SW480 (cell line): ENCODE measurements at regions not wholly inside any gene's neighbourhood (a gene's known extent, or its start where the extent isn't known, plus 50 kb on each side); places are given as distances from the start of the nearest gene placed in this dataset.
"Not testable (repeated sequence)": the region's sequence is repeated elsewhere in the genome, so short reads cannot be mapped to it uniquely, and the experiment has no call there.

Source experiments
- DNase-seq: peaks from one replicate; pipeline ENCODE4 v3.0.0-alpha.2; 2016; ENCODE audit warnings: low spot score

DNA sequence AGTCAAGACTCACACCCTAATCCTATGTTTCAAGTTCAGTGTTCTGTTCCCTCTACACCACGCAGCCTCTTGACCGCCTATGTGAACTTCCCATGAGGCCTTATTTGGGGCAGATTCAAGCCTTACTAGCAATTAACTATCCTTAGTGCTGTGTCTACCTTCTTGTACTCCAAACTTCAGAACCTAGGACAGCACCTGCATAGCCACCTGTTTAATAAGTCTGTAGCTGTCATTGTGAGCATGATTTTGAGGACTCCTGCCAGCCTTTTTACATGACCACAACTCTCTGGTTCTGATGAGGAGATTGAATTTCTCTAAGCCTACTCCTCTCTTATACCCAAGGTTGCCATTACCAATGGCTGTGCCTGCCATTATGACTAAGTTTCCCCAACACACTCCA lies 50.8 kb upstream of the PCSK1 start:
- peak; percentile 60 for DNase-seq

DNA sequence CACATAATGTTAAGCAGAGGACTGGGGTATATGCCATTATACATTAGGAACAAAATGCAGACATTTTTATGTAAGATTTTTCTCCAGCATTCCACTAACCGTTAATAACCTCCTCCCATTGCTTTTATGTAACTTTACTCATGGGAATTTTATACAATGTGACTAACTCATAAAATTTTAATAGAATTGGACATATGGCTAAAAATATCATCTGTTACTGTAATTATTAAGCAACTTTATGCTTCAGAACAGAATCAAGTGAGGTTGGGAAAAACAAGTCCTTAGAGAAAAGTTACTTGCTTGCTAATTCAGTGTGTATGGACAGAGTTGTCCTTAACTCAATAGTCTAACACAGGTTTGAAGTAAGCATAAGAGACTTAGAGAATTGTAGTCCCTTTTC lies 54.8 kb upstream of the PCSK1 start:
- no peak for DNase-seq

DNA sequence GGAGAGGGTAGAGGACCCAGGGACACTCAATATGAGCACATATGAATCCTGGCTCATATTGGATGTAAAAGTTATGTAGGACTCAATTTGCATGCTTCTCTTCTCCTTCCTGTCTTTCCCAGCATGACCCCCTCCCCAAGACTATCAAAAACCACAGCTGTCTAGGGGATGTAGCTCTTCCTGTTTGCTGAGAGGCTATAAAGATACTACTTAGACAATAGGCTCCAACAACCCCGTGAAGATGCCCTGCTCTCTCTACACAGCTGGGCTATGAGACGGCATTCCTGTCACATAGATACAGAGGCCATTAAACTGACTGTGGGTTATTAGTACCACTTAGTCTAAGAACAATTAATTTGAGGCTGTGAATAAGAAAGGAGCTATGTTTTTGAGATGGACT lies 56.5 kb upstream of the PCSK1 start:
- no peak for DNase-seq

DNA sequence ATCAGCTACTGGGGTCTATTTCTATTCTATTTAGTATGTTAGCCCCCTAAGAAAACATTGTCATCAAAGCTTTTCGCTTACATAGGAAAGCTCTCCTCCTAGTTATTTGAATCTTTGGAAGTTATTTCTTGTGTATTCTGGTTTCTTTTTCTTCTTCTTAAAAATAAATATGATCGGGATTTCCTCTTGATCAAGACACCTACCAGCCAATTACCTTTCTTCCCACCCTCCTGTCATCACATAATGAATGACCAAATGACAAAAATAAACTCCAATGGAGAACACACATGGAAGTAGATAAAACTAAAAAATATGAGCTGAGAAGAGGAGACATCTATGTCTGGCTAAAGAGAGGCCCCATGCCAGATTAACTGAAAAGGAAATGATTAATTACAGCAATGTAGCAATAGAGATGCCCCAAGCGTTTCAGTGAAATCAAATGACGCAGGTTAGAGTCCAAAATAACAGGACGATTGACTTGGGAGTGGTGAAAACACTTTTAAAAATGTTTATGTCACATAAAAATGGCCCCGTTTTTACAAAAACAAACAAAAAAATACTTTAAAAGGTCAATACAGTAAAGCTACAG lies 59.5 kb upstream of the PCSK1 start:
- DNase-seq = no peak

DNA sequence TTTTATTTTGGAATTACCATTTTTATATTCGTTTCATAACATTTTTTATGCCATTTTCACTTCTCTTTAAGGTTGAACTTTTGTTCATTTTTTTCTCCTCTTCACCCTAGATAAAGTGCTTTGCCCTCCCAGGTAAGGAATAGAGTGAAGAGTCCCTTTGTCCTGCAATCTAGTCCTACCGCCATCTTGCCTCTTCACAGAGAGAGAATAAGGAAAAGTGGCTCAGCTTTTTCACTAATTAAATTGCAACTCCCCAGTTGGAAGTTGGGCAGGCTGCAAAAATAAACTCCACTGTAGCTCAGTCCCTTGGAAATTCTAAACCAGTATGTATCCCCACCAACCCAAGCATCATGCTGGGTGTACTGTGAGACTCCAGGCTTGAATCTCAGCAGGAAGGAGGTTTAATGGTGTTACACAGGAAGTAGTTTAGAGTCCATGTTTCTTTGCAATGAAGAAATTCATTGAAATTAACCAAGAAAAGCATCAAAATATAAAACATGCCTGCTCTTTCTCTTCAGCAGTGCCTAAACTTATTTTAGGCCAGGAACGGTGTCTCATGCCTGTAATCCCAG lies 60.3 kb upstream of the PCSK1 start:
- DNase-seq = no peak

DNA sequence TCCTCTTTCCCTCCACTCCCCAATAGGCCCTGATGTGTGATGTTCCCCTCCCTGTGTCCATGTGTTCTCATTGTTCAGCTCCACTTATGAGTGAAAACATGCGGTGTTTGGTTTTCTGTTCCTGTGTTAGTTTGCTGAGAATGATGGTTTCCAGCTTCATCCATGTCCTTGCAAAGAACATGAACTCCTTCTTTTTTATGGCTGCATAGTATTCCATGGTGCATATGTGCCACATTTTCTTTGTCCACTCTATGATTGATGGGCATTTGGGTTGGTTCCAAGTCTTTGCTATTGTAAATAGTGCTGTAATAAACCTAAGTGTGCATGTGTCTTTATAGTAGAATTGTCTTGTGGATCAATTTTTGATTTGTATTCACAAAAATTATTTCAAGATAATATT lies 62.4 kb upstream of the PCSK1 start:
- DNase-seq = not testable (repeated sequence)

DNA sequence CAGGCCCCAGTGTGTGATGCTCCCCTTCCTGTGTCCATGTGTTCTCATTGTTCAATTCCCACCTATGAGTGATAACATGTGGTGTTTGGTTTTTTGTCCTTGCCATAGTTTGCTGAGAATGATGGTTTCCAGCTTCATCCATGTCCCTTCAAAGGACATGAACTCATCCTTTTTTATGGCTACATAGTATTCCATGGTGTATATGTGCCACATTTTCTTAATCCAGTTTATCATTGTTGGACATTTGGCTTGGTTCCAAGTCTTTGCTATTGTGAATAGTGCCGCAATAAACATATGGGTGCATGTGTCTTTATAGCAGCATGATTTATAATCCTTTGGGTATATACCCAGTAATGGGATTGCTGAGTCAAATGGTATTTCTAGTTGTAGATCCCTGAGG lies 64.0 kb upstream of the PCSK1 start:
- DNase-seq = not testable (repeated sequence)

DNA sequence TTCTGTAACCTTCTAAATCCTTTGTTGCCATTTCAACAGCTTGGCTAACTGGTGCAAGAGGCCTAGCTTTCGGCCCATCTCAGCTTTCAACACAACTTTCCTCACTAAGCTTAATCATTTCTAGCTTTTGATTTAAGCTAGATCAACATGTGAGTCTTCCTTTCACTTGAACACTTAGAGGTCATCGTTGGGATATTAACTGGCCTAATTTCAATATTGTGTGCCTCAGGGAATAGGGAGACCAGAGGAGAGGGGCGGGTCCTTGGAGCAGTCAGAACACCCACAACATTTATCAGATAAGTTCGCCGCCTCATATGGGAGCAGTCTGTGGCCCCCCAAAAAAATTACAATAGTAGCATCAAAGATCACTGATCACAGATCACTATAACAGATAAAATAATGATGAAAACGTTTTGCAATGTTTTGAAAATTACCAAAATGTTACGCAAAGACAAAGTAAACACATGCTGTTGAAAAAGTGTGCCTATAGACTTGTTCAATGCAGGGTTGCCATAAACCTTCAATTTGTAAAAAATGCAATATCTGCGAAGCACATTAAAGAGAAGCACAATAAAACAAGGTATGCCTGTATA lies 66.8 kb upstream of the PCSK1 start:
- DNase-seq = no peak

DNA sequence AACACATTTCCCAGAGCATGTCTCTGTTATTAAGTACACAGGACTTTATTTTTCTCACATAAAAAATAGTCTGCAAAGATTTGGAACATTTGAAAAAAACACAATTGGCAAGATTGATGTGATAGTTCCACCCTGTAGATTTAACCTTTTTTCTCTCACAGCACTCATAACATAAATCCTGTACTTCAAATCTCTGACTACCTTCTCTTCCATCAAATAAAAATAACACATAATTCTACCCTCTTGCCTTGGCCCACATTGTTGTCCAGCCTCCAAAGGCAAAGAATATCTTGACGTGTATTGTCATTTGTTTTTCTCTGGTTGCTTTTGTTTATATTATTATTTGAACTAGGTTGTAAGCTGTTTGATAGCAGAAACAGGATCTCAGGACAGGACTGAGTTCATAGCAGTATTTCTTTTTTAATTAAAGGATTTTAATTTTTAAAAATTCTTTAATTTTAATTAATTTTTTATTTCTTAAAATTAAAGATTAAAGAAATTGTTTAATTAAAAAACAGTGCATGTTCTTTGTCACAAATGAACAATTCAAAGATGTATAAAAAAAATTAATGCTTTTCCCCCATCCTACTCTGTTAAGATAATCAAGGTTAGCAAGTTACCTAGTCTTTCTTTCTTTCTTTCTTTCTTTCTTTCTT lies 69.1 kb upstream of the PCSK1 start:
- DNase-seq = no peak

DNA sequence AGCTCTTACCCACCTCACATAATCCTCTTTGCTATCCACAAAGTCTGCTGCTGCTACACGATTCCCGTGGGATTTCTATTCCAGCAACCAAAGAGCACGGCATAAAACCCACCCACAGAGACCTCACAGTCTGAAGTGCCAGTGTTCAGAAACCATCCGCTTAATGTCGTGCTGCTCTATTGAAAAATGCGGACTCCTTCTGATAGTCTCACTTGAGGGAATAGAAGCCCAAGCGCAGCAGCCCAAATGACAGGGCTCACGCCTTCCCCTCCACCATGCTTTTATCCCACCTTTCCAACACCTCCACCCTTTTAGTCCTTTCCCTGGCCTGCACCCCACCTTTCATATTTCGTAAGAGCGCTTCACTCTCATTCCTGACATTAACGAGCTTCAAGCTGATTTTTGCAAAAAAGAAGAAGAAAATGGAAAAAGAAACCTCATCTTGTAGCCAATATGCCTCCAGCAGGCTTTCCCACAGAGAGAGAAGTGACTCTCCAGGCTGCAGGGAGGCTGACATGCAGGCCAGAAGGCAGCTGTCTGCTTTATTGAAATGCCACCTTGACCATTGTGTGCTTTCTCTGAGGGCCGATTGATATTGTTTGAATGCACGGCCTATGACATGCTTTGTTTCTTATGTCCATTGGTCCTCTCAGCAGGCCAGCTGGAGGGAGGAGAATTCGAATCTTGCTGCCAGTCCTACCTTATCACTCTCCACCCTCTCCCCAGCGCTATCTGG lies 70.6 kb upstream of the PCSK1 start:
- DNase-seq = no peak

DNA sequence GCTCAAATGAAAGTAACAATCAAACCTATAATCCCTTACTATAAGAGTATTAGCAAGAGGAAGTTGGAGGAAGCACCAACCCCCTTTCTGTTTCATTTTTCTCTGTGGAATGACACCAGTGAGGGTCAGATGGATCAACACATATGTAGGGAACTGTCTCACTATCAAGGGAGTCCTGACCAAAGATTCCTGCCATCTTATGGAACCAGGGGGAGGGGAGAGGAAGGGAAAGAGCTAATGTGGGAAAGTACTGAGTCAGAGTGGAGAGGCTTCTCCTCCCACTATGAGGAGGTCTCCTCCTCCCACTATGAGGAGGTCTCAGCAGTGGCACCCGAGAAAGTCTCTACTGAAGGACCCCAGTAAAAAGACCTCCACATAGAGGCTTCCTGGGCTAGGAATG lies 73.3 kb upstream of the PCSK1 start:
- no peak for DNase-seq

DNA sequence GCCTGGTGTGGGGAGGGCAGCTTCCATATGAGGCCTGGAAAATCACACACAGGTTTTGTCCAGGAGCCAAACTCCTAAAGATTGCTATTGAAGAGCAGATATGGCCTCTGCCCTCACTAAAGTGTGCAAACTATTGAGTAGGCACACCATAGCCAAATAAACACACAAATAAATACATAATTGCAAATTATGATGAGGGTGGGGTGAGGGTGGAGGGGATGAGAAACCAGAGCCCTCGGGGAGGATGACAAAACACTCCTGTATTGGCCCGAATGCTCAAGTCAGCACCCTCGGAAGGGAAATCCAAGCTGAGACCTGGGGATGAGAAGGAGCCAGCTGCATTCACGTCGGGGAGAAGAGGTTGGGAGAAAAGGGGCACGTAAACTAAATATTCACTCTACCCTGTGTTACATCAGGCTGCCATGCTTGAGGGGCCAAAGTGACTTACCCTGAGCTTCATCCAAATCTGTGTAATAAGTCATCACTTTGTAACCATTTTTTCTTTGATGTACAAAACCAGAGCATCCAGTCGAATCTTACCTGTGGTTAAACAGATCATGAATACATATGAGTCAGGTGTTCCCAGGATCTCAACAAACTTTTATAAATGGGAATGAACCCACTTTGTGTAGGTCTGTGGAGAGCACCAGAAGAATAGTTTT lies 73.9 kb upstream of the PCSK1 start:
- DNase-seq = no peak

DNA sequence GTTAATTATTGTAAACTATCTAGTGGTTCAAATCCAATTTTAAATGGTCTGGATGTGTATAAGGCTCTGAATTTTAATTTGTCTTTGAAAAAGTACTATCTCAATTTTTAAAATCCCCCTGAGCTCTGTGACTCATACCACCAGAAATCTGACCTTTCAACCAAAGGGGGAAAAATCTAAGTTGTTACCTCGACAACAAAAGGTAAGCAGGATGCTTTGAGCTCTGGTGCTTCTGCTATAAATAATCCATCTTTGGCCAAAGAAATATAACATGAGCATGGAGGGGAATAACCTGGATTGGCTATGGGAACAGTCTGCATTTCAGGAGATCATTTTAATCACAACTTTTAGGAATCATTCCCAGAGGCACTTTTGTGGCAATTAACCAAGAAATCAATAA lies 76.3 kb upstream of the PCSK1 start:
- DNase-seq = no peak

DNA sequence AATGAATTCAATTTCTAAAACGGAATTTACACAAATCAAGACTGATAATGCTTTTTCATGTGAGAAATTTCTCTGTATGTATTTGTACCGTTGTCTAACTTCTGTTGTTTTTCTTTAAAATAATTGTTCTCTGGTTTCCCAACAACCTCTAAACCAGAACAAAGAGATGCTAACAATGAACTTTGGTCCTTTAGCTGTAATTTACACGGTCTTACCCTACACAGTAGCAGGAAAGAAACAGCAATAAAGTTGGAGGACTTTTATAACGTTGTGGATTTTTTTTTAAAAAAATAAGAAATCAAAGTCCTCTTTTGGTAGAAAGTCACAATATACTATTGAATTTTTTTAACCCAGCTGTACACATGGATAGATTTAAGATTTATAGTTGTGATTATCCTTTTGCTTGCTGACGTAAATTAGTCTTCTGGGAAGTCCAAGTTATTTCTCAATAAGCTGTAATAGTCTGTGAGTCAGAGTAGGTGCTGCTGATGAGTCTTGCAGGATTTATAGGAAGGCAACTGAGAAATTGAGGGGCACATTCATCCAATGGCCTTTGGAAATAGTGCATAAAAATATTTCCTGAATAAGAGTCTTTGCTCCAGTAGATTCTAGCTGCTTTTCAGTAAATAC lies 76.8 kb upstream of the PCSK1 start:
- DNase-seq = peak; percentile 49

DNA sequence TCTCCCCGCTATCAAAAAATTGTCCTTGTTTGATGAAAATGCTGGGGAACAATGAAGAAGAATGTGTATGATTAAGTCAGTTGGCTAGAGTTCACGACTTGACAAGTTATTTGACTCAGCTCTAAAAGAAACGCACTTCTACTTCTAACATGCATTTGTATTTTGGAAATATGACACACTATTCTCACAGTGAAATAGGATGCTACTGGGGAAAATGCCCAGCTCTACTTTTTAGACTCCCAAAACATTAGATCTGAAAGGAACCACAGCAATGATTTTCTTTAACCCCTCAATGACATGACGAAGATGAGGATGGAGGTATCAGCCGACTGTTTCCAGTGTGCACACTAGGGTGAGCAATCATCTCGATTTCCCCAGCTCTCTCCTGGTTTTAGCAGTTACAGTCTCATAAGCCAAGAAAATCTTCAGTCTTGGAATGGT lies 83.6 kb upstream of the PCSK1 start:
- DNase-seq = no peak

DNA sequence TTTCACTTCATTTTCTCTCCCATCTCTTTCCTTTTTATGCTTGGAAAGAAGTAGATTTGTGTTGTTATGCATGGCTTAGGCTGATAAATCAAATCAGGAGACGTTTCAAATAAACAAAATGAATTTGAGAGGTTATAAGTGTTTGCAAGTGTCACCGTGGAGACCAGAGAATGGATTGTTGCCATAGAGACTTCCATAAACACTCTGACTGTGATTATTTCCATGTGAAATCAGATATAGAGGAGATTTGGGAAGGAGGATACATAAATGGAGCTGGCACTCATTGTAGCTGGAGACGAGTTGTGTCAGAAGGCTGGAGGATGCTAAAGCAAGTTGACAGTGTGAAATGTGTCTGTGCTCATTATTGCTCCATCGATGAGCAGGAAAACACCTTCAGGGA lies 84.2 kb upstream of the PCSK1 start:
- no peak for DNase-seq

DNA sequence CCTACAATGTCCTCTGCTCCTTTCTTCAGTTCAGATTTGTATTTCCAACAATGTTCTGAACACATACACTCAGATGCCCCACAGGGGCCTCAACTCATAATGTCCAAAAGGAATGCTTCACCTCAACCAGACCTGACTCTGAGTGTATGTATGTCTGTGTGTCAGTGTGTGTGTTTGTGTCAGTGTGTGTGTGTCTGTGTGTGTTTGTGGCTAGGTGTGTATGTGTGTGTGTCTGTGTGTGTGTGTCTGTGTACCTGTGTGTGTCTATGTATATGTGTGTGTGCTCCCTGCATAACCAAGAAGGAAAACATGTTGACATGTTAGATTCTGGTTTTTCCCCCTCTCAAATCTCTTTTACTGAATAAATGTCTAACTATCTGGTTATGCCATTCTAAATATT lies 87.3 kb upstream of the PCSK1 start:
- no peak for DNase-seq

DNA sequence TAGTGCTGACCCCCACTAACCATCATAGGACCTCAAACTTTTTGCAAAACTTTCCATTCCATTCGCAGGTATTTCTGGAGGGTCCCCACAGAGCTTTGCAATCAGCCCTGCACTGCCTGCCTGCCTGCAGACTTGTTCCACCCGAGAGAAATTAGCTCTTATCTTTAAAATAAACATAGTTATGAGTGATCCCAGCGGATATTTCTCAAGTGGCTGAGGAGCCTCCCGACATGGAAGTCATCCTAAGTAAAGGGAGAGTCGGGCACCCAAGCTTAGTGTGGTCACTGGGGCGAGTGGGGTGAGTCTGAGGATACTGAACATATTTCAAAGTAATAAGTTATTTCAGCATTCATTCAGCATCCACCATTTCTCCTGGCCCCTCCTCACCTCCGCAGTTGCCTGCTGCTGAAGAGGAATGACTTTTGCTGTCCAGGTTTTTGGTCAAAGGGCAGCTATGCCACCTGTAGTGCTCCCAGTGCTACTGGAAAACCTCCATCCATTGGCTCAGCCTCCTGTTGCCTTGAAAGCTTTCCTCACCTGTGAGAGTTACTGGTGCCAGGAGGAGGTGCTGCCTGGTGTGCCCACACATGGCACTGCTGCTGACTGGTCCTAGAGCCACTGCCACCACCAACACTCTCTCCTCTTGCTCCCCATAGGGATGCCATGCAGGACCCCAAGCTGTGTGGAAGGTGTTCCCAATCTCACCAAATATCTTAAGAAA lies 89.7 kb upstream of the PCSK1 start:
- DNase-seq = no peak

DNA sequence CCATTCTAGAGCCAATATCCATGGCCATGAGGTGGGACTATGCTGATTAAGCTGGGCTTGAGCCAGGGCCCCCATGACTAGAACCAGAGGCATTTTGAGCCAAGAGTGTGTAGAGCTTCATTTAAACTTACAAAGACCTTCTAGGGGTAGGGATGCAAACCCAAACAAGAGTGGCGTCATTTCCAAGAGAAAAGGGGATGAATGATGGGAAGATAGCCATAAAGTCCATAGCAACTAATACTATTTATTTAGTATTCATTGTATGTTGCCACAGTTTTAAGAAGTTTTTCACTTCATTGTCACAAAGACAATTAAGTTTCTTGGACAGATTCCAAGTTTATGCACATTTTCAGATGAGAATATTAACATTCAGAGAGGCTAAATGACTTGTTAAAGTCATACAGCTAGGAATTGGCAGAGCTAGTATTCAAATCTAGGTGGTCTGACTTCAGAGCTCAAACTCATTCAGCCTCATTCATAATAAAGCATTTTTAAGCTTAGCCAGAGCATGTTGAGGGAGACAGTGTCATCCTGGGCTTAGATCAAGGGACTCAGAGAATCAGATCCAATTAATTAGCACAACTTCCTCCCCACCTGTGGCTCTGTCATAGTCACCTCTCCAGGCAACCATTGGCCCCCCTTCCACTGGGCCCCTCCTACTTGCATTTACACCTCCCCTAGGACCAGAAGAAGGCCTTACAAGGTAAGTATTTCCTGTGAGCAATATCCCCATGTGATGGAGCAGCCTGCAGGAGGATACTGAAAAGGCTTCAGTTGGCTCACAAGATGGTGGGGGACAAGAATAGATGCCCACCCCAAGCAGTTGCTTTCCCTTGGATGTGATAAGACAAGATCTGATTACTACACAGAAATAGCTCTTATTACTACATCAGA lies 95.0 kb upstream of the PCSK1 start:
- DNase-seq = no peak

DNA sequence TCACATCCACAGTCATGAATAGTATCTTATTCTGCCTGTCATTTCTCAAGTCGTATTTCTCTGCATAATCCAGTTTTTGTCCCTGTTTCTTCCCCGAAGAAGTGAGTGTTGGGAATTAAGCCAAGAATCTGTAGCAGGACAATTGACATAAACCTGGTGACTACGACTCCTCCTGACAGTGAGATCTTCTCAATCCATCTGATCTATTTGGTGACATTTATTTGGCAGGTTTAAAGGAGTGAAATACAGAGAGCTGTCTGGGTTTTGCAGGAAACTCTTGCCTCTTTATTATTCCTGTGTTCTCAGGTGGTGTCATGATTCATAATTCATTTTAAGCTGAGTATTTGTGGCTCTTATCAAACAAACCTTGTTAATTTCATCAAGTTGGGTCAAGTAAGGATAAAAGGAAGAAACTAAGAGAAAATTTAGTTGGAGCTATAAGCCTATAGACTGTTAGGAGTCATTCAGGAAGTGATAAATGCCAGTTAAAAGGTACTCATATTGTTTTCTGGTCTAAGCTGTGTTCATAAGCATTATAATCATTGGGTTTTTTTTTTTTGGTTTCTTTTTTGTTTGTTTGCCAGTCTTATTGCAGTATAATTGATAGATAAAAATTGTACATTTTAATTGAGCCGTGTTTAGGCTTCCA lies 95.9 kb upstream of the PCSK1 start:
- DNase-seq = no peak
